ENCODE measurements at regions not wholly inside any gene's neighbourhood (a gene's known extent, or its start where the extent isn't known, plus 50 kb on each side); places are given as distances from the start of the nearest gene placed in this dataset.
"Not testable (repeated sequence)": the region's sequence is repeated elsewhere in the genome, so short reads cannot be mapped to it uniquely, and the experiment has no call there.

- in situ Hi-C loops (cut with MboI; ENCODE audit: low sequenced_read_pairs), result no loop called here
Measured at GRCh38 chr10:2414039-2414438, 653.3 kb upstream of the PFKP start.

DNA sequence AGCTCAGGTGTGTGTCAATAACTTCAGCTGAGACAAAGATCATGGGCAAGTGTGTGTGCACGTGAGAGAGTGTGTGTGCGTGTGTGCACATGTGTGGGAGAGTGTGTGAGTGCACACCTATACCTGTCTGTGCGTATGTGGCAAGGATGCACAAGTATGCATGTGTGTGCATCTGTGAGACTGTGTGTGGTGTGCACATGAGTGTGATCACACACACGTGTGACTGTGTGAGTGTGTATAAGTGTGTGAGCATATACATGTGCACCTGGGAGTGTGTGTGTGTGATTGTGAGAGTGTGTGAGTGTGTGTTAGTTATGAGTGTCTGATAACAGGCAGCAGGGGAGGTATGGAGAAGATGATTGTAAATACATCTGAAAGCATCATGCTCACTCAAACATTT lies 657.3 kb upstream of the PFKP start:
- in situ Hi-C loops (cut with MboI; ENCODE audit: low sequenced_read_pairs), result no loop called here

DNA sequence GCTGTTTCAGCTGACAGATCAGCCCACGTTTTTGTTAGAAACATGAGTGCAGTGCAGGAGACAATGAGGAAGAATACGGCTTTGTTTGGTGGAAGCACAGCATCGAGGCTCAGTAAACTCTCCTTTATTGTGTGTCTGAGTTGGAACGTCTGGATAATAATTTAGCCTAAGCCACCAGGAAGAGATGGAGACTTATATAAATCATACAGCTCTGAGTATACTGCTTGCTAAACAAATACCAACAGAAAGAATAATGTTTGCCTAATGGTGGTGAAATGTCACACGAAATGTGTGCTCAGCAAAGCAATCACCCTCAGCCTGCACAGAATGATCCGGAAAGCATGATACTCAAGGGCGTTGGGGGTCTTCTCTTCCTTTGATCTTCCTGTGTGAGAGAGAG lies 664.1 kb upstream of the ADARB2 start:
- in situ Hi-C loops (cut with MboI; ENCODE audit: low sequenced_read_pairs), result no loop called here

- in situ Hi-C loops (cut with MboI; ENCODE audit: low sequenced_read_pairs), result no loop called here
Measured at GRCh38 chr10:2399482-2399881, 662.2 kb upstream of the ADARB2 start.

- in situ Hi-C loops (cut with MboI; ENCODE audit: low sequenced_read_pairs), result no loop called here
Measured at GRCh38 chr10:2392145-2392812, 655.0 kb upstream of the ADARB2 start.

GRCh38 chr10:2387672-2388071 lies 650.3 kb upstream of the ADARB2 start:
- in situ Hi-C loops (cut with MboI; ENCODE audit: low sequenced_read_pairs), result no loop called here

- in situ Hi-C loops (cut with MboI; ENCODE audit: low sequenced_read_pairs), result no loop called here
Measured at GRCh38 chr10:2387261-2387660, 649.9 kb upstream of the ADARB2 start.

DNA sequence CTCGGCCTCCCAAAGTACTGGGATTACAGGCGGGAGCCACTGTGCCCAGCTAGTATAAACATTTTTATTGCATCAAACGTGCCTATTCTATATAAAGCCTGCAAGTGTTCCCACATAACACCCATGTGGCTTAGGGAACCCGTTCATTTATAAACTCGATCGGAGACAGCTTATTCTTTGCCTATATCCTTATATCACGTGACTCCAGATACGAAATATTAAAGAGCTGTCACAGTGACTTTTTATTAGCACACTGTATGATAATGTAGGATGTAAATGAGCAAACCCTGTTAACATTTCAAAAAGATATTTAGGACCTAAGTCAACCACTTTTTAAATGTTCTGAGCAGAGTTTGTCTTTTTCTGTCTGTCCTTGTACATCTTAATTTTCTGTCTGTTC lies 642.9 kb upstream of the ADARB2 start:
- in situ Hi-C loops (cut with MboI; ENCODE audit: low sequenced_read_pairs), result no loop called here

- in situ Hi-C loops (cut with MboI; ENCODE audit: low sequenced_read_pairs), result no loop called here
Measured at GRCh38 chr10:2367083-2367482, 629.8 kb upstream of the ADARB2 start.

DNA sequence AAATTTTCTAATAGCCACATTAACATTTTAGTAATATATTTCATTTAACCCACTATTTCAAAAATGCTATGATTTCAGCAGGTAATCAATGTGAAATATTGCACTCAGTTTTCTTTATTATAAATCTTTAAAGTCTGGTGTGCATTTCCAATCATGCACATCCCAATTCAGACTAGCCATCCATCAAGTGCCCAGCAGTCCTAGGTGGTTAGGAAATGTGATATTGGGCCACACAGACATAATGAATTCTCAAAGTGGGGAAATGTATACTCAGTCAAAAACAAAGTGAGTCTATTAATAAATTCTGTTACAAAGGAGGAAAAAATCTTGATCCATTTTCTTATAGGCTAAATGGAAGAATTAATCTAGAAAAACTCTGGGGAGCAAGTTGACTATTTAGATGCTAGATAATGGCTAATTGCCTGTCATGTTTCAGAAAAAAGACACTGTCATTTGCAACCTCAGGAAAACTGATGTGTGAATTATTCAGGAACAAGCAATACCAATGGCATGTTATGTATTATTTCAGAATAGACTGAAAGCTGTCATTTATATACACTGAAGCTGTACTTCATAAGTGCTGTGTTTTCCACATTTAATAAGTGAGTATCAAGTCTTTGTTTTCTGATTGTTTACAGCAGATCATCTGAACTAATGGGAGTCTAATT lies 629.1 kb upstream of the ADARB2 start:
- in situ Hi-C loops (cut with MboI; ENCODE audit: low sequenced_read_pairs), result no loop called here

GRCh38 chr10:2362331-2362730 lies 625.0 kb upstream of the ADARB2 start:
- in situ Hi-C loops (cut with MboI; ENCODE audit: low sequenced_read_pairs), result no loop called here

DNA sequence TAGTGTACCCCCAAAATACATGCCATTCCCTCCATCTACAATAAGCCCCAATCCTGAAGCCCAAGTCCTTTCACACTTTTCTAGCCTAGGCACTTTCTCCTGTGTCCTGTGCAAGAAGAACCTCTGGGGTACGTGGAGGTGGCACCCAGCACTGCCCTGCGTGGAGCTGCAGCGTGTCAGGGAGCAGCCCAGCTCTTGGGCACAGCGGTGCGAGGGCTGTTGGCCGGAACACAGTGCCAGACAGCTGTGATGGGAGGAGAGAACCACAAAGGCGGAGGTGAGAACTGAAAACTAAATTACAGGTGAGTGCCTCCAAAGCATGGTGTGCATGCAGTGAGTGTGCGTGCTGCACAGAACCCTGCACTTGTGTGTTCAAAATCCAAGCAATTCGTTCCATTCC lies 621.3 kb upstream of the ADARB2 start:
- in situ Hi-C loops (cut with MboI; ENCODE audit: low sequenced_read_pairs), result no loop called here

- in situ Hi-C loops (cut with MboI; ENCODE audit: low sequenced_read_pairs), result no loop called here
Measured at GRCh38 chr10:2356670-2357069, 619.3 kb upstream of the ADARB2 start.

- in situ Hi-C loops (cut with MboI; ENCODE audit: low sequenced_read_pairs), result no loop called here
Measured at GRCh38 chr10:2351566-2351965, 614.2 kb upstream of the ADARB2 start.

DNA sequence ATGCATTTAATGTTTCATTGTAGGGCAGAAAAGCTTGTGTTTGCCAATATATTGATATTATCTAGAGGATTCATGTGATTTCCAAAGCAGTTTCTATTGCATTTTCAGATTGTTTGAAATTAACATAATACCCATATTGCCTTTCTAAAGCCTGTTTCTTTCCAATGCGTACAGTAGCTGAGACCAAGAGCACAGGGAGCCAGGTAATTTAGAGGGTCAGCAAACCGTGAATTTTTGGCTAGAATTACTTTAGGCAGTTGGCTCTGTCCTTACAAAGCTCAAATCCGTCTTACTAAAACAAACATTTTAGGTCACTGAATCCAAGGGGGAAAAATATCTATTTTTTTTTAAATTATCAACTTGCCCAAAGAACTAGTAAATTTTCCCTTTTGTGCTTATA lies 604.9 kb upstream of the ADARB2 start:
- in situ Hi-C loops (cut with MboI; ENCODE audit: low sequenced_read_pairs), result no loop called here

DNA sequence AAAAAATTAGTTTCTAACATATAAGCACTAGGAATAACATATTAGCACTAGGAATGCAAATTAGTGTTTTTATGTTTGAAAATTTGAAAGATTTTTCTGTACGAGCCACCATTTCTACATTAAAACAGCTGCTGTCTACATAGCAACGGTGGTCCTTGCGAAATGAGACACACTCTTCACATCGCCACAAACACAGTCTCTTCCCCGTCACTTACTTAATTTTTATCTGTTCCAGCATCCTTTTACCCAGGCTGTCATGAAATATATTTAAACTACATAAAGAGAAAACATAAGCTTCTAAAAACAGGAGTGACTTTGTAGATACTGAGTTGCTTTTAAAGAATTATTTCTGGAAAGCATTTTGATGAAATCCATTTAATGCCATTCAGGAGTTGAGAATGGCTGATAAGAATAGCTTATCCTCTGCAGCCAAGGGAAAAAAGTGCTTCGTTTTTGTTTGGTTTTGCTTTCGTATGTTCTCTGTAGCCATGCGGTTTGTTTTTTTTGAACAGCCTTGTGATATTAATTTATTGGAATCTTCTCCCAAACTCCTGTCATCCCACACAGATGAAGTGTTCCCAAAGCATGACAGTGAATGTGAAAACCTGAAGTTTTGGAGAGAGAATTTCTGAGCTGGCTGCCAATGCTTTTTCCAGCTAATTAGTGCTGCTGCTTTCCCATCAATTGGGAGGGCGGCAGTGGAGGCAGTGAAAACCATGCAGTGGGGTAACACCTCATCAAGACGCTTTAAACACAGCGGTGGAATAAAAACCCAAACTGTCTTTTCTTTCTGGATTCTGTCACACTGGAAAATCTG lies 603.7 kb upstream of the ADARB2 start:
- in situ Hi-C loops (cut with MboI; ENCODE audit: low sequenced_read_pairs), result no loop called here

DNA sequence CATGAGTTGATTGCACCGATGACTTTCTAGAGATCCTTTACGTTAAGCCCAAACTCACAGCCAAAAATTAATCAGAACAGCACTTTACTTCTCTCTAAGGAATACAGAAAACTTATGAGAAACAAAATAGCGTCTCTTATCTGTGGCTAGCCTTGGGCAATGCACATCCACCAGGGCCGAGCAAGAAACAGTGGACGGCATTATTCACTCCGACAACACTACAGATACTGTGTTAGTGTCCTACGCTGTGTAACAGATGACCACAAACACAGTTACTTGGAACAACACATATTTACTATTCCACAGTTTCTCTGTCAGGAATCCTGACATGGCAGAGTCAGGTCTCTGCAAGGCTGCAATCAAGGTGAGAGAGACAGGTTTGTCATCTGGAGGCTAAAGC lies 598.3 kb upstream of the ADARB2 start:
- in situ Hi-C loops (cut with MboI; ENCODE audit: low sequenced_read_pairs), result no loop called here

DNA sequence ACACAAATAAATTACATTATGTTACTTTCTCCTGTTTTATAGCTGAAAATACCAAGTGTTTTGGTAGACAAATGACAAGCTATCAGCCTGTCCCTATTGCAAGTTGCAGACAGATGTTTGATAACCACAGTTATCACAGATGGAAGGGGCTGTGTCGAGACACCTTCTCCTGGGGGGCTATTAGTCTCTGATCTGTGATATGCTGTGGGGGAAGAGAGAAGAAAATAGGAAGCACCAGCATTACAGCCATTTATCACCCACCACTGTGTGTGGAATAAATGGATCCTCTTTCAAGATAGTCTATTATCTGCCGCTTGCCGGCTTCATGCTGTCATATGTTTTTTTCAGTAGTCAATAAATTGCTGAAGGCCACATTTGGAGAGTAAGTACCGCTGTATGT lies 597.2 kb upstream of the ADARB2 start:
- in situ Hi-C loops (cut with MboI; ENCODE audit: low sequenced_read_pairs), result no loop called here

GRCh38 chr10:2329082-2329481 lies 591.8 kb upstream of the ADARB2 start:
- in situ Hi-C loops (cut with MboI; ENCODE audit: low sequenced_read_pairs), result no loop called here

GRCh38 chr10:2326411-2326810 lies 589.1 kb upstream of the ADARB2 start:
- in situ Hi-C loops (cut with MboI; ENCODE audit: low sequenced_read_pairs), result no loop called here

GRCh38 chr10:2315045-2315485 lies 577.7 kb upstream of the ADARB2 start:
- in situ Hi-C loops (cut with MboI; ENCODE audit: low sequenced_read_pairs), result not testable (repeated sequence)

DNA sequence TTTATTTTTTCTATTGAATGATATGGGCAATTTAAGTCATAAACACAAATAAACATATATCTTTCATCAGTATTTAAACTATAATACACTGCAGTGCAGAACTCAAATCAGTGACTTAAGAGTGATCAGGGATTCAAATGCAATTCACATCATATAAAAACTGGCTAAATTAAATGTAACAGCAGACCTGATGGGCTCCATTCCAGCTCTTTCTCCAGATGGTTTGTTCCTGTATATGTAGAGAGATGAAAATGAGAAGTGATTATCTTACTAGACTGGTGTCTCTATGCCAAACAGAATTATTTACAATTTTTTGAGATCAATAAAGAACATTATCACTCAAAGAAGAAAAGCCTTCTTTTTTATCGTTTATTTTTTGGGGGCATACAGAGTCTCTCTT lies 568.8 kb upstream of the ADARB2 start:
- in situ Hi-C loops (cut with MboI; ENCODE audit: low sequenced_read_pairs), result no loop called here
